Lower lobe of right lung (tissue), 2 donors: ENCODE measurements at regions not wholly inside any gene's neighbourhood (a gene's known extent, or its start where the extent isn't known, plus 50 kb on each side); places are given as distances from the start of the nearest gene placed in this dataset.

Source experiments
- ATAC-seq, 2 donors: fragments of 200-7000 bp; cut with Tn5 transposase; one replicate each; pipeline ENCODE4 v1.9.1; 2020 to 2022; ENCODE audit warnings: mild to moderate bottlenecking in 2 of 2, moderate library complexity in 2 of 2
- DNase-seq: peaks from one replicate; pipeline ENCODE4 v3.0.0-alpha.2; 2020
- H3K27ac ChIP-seq: fragments of 200-600 bp; one replicate; pipeline ENCODE4 v1.8.0; 2022
- H3K27me3 ChIP-seq: fragments of 200-600 bp; one replicate; pipeline ENCODE4 v1.8.0; 2022; ENCODE audit warnings: low read depth
- H3K36me3 ChIP-seq: fragments of 200-600 bp; one replicate; pipeline ENCODE4 v1.8.0; 2022; ENCODE audit warnings: mild to moderate bottlenecking
- H3K4me1 ChIP-seq: fragments of 200-600 bp; one replicate; pipeline ENCODE4 v1.8.0; 2022
- H3K4me3 ChIP-seq: fragments of 200-600 bp; one replicate; pipeline ENCODE4 v1.8.0; 2022; ENCODE audit warnings: mild to moderate bottlenecking
- H3K9me3 ChIP-seq: fragments of 200-600 bp; one replicate; pipeline ENCODE4 v1.8.0; 2022
- intact Hi-C: fragments of 100-400 bp; cut with DNase I; formaldehyde crosslinking; loops from one replicate; pipeline ENCODE4 v1.11.0; 2022
- TF ChIP-seq, protein P1 (sequence below): fragments of 200-600 bp; IDR thresholded peaks from one replicate; pipeline ENCODE4 v1.8.0; 2022; ENCODE audit warnings: antibody characterized with exemption, mild to moderate bottlenecking
- donor health status: DM: no; HTN: yes; CAD: no; lungs with severe emphysema.

DNA sequence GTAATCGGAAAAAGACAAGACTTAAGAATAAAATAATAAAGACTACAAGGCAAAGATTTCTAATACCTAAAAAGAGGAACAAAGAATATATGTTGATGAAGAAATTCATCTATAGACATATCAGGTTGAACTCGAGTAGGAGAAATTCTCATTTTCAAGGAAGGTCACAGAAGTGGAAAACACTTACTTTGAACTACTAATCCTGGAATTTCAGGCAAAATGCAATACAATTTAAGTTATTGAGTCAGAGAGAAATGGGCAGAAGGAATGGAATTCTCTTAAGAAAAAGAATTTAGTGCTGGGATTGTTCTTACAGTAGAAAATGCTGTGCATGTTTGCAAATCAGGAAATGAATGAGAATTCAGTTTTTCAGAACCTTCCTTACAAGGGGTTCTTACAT, 135.9 kb upstream of the TGFBR2 start:
- H3K27ac ChIP-seq, result no peak overlapping the region
- no peak for DNase-seq
- intact Hi-C loops, result no loop called here

DNA sequence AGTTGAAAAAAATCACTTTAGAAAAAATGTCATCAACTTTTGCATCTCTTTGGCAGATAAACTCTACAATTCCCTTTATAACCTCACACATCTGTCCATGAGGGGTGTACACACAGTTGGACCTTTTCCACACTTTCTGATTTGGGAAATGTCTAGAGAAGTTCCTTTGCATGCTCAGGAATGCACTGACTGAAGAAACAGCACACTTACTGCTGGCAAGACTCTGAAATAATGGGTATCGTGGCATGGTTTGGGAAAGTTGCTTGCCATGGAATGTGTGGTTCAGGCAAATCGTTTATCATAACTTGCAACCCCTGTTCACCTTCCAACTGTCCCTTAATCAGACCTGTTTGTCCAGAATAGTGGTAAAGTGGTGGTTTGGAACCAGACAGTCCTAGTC, 135.3 kb upstream of the TGFBR2 start:
- intact Hi-C loops, result no loop called here
- ATAC-seq (no peak), DNase-seq (no peak)
- Histone ChIP-seq H3K27me3 (no peaks in the 10 kb centered on the region), H3K4me3 (no peak overlapping the region), H3K9me3 (no peaks in the 10 kb centered on the region), H3K36me3 (no peaks in the 10 kb centered on the region), H3K4me1 (peaks cover 22% of the 10 kb centered on the region), H3K27ac (no peak overlapping the region)
- TF ChIP-seq, protein P1, sequence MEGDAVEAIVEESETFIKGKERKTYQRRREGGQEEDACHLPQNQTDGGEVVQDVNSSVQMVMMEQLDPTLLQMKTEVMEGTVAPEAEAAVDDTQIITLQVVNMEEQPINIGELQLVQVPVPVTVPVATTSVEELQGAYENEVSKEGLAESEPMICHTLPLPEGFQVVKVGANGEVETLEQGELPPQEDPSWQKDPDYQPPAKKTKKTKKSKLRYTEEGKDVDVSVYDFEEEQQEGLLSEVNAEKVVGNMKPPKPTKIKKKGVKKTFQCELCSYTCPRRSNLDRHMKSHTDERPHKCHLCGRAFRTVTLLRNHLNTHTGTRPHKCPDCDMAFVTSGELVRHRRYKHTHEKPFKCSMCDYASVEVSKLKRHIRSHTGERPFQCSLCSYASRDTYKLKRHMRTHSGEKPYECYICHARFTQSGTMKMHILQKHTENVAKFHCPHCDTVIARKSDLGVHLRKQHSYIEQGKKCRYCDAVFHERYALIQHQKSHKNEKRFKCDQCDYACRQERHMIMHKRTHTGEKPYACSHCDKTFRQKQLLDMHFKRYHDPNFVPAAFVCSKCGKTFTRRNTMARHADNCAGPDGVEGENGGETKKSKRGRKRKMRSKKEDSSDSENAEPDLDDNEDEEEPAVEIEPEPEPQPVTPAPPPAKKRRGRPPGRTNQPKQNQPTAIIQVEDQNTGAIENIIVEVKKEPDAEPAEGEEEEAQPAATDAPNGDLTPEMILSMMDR, result no peak

More for the DNA sequence above, 135.9 kb upstream of the TGFBR2 start:
- H3K4me1 ChIP-seq, result peaks cover 20% of the 10 kb centered on the region
- TF ChIP-seq, protein P1, result no peak
- no peak for ATAC-seq
- no peaks in the 10 kb centered on the region for H3K27me3 ChIP-seq
- no peaks in the 10 kb centered on the region for H3K9me3 ChIP-seq
- no peaks in the 10 kb centered on the region for H3K36me3 ChIP-seq
- H3K4me3 ChIP-seq, result no peak overlapping the region

DNA sequence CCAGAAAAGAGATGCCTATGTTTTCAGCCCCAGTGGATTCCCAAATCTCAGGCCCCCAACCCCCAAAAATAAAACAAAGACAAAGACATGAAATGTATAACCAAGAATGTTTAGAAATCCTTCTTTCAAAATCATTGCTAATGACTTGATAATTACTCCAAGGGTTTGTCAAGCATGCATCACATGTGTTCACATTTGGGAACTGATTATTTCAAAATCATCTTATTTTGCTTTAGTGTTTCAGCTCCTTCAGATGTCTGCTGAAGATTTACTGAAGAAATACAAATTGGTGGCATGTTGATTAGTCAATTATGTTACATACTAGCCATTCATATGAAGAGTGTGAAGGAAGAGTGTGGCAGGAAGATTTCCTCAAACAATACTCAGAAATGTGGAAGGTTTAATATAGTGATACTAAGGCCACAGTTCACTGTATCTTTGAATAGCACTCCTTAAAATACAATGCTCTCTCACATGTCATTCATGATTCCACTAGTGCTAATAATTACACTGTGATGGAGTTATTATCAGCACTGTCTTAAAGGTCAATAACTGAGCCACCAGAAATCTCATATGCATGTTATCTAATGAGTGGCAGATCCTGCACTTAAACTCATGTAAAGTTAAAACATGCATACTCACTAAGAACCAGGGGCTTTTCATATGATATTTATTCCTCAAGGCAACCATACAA, 134.5 kb upstream of the TGFBR2 start:
- no peak overlapping the region for H3K4me3 ChIP-seq
- DNase-seq (no peak), ATAC-seq (no peak)
- H3K27me3 ChIP-seq, result no peaks in the 10 kb centered on the region
- intact Hi-C loops, result no loop called here
- peaks cover 30% of the 10 kb centered on the region for H3K4me1 ChIP-seq
- no peak overlapping the region for H3K27ac ChIP-seq
- H3K9me3 ChIP-seq, result no peaks in the 10 kb centered on the region
- TF ChIP-seq, protein P1, result no peak
- H3K36me3 ChIP-seq, result no peaks in the 10 kb centered on the region

DNA sequence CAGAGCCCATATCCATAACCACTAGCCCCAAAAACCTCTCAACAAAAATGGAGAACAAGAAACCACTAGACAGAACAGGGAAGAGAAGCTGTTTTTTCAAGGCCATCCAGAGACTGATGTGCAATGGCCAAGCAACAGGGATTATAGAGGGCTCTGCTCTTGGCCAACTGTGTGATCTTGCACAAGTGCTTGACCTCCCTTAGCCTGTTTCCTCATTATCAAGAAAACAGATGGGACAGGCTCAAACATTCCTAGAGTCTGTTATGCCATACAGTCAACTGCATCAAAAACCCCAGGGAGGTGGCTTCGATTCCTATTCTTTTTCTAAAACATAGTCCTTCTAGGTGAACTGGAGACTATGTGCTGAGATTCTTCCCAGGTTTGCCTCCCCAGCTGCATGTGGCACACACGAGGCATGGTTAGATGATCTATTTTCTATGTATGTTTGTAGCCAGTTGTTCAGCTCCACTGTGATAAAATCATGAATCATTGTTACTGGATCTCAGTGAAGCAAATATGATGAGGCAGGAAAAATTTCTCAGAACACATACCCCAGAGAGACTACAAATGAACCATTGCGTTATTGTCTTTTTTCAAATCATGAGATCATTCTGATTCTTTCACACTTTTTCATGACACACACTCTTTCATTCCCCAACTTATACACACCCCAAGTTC, 132.9 kb upstream of the TGFBR2 start:
- Histone ChIP-seq H3K36me3 (no peaks in the 10 kb centered on the region), H3K4me3 (no peak overlapping the region), H3K9me3 (no peaks in the 10 kb centered on the region), H3K27ac (peak overlapping the region; percentile 39), H3K27me3 (no peaks in the 10 kb centered on the region), H3K4me1 (peaks cover 46% of the 10 kb centered on the region)
- intact Hi-C loops, result no loop called here
- DNase-seq, result peak; percentile 47
- TF ChIP-seq, protein P1, result no peak
- ATAC-seq, result peak; percentile 74 to 87

DNA sequence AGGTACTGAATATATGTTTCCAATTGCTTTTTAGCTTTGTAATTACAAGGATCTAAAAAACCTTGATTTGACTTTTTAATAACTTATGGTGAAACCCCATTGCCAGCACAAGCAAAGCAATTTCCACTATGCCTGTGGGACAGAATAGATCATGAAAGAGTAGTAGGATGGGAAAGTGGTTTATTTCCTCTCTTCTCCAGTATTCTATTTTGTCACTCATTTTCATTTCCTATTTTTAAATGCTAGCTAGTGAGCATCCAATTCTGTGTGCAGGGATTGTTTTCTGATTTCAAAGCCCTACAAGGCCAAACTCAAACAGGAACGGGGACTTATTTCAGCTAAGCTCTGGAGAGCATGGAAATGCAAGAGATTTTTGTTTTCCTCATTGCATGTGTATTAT, 132.0 kb upstream of the TGFBR2 start:
- no peak for ATAC-seq
- Histone ChIP-seq H3K36me3 (no peaks in the 10 kb centered on the region), H3K4me1 (peaks cover 50% of the 10 kb centered on the region), H3K27me3 (no peaks in the 10 kb centered on the region), H3K27ac (peak overlapping the region; percentile 39), H3K4me3 (no peak overlapping the region), H3K9me3 (no peaks in the 10 kb centered on the region)
- intact Hi-C loops, result no loop called here
- TF ChIP-seq, protein P1, result no peak
- no peak for DNase-seq
